ACC112 (cell line): ENCODE measurements at regions not wholly inside any gene's neighbourhood (a gene's known extent, or its start where the extent isn't known, plus 50 kb on each side); places are given as distances from the start of the nearest gene placed in this dataset.
"Not testable (repeated sequence)": the region's sequence is repeated elsewhere in the genome, so short reads cannot be mapped to it uniquely, and the experiment has no call there.

Experiments
- H2AFZ ChIP-seq: fragments of 200-600 bp; sonication (generic); one replicate; pipeline ENCODE4 v1.6.0; 2017; ENCODE audit warnings: antibody characterized with exemption, low read length; ENCODE audit not compliant: unreplicated experiment
- H3K27ac ChIP-seq: fragments of 200-600 bp; sonication (generic); 2 replicates; pipeline ENCODE4 v1.5.1; 2014; ENCODE audit warnings: low read depth, mild to moderate bottlenecking, antibody characterized with exemption, low read length, moderate library complexity
- H3K27me3 ChIP-seq: fragments of 200-600 bp; sonication (generic); 2 replicates; pipeline ENCODE4 v1.6.1; 2014; ENCODE audit warnings: mild to moderate bottlenecking, antibody characterized with exemption, low read length, moderate library complexity, mixed read lengths; ENCODE audit not compliant: insufficient read depth
- H3K36me3 ChIP-seq: fragments of 200-600 bp; sonication (generic); 2 replicates; pipeline ENCODE4 v1.6.1; 2016; ENCODE audit warnings: mild to moderate bottlenecking, antibody characterized with exemption, low read length, moderate library complexity, mixed read lengths; ENCODE audit not compliant: insufficient read depth
- H3K4me1 ChIP-seq: fragments of 200-600 bp; sonication (generic); one replicate; pipeline ENCODE4 v1.6.1; 2016; ENCODE audit warnings: low read length, mixed read lengths; ENCODE audit not compliant: insufficient read depth, unreplicated experiment, control insufficient read depth
- H3K4me3 ChIP-seq: fragments of 200-600 bp; sonication (generic); 2 replicates; pipeline ENCODE4 v1.5.1; 2014; ENCODE audit warnings: mild to moderate bottlenecking, low read depth, low read length
- H3K79me2 ChIP-seq: fragments of 200-600 bp; sonication (generic); one replicate; pipeline ENCODE4 v1.6.0; 2016; ENCODE audit warnings: low read length; ENCODE audit not compliant: control insufficient read depth, unreplicated experiment, insufficient read depth

DNA sequence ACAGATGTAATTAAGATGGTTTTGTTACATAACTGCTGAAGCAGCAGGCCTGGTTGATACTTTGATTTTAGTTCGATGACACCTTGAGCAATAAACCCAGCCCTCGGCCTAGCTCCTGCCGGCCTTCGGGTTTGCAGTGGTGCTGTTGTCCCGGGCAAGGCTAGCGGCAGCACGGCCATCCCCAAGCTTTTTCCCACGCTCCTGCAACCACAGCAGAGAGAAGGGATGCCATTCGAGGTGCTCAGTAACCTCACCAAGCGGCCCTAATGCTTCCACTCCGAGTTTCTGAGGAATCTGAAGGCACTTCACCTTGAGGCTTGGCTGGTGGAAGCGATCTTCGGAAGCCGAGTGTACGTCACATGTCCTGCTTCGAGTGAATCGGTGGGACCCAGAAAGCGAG lies 182.1 kb downstream of the NAF1 start:
- H2AFZ ChIP-seq, result no peak overlapping the region
- H3K4me3 ChIP-seq, result no peak overlapping the region
- H3K36me3 ChIP-seq, result no peaks in the 10 kb centered on the region
- no peaks in the 10 kb centered on the region for H3K27me3 ChIP-seq
- H3K27ac ChIP-seq, result no peak overlapping the region
- H3K79me2 ChIP-seq, result no peaks in the 10 kb centered on the region
- no peaks in the 10 kb centered on the region for H3K4me1 ChIP-seq

DNA sequence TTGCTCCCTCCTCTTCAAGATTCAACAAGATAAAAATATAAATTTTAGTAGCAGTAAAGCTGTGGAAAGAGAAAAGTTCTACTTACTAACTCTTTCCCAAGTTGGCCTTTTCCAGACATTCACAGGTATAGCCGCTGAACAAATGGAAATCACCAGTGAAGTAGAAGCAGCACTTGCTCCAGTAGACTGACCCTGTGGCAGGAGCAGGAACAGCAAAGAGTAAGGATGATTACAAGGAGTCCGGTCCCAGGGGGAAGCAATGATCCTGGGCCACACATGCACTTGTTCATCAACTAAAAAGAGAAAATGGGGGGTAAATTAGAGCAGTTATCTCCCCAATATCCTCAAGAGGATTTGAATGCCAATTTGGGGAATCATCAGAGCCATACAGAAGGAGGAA lies 184.9 kb downstream of the NAF1 start:
- no peaks in the 10 kb centered on the region for H3K36me3 ChIP-seq
- no peaks in the 10 kb centered on the region for H3K27me3 ChIP-seq
- no peak overlapping the region for H2AFZ ChIP-seq
- H3K4me3 ChIP-seq, result no peak overlapping the region
- H3K79me2 ChIP-seq, result no peaks in the 10 kb centered on the region
- no peaks in the 10 kb centered on the region for H3K4me1 ChIP-seq
- H3K27ac ChIP-seq, result no peak overlapping the region

- no peaks in the 10 kb centered on the region for H3K4me1 ChIP-seq
- no peak overlapping the region for H3K27ac ChIP-seq
- no peaks in the 10 kb centered on the region for H3K27me3 ChIP-seq
- no peak overlapping the region for H2AFZ ChIP-seq
- H3K79me2 ChIP-seq, result no peaks in the 10 kb centered on the region
- no peak overlapping the region for H3K4me3 ChIP-seq
- no peaks in the 10 kb centered on the region for H3K36me3 ChIP-seq
Observed at GRCh38 chr4:162978398-162978797, 188.3 kb downstream of the NAF1 start.

- Histone ChIP-seq H3K4me1 (no peaks in the 10 kb centered on the region), H3K36me3 (no peaks in the 10 kb centered on the region), H3K4me3 (no peak overlapping the region), H3K27ac (no peak overlapping the region), H3K79me2 (no peaks in the 10 kb centered on the region), H3K27me3 (no peaks in the 10 kb centered on the region), H2AFZ (no peak overlapping the region)
Observed at GRCh38 chr4:162977788-162978187, 188.9 kb downstream of the NAF1 start.

DNA sequence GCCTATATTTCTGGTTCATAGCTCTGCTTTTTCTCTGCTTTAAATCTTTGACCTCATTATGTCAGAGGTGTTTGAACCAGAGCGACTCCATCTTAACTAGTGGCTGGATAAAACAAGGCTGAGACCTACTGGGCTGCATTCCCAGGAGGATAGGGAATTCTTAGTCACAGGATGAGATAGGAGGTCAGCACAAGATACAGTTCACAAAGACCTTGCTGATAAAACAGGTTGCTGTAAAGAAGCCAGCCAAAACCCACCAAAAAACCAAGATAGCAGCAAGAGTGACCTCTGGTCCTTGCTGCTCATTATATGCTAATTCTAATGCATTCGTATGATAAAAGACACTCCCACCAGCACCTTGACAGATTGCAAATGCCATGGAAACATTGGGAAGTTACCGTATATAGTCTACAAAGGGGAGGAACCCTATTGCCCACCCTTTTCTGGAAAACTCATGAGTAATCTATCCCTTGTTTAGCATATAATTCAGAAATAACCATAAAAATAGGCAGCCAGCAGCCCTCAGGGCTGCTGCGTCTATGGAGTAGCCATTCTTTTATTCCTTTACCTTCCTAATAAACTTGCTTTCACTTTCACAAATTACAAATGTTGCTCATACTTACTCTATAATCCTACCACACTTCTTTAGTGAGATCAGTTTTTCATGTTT lies 193.9 kb downstream of the NAF1 start:
- Histone ChIP-seq H2AFZ (no peak overlapping the region), H3K27me3 (no peaks in the 10 kb centered on the region), H3K4me1 (no peaks in the 10 kb centered on the region), H3K27ac (no peak overlapping the region), H3K4me3 (no peak overlapping the region), H3K79me2 (no peaks in the 10 kb centered on the region), H3K36me3 (no peaks in the 10 kb centered on the region)

DNA sequence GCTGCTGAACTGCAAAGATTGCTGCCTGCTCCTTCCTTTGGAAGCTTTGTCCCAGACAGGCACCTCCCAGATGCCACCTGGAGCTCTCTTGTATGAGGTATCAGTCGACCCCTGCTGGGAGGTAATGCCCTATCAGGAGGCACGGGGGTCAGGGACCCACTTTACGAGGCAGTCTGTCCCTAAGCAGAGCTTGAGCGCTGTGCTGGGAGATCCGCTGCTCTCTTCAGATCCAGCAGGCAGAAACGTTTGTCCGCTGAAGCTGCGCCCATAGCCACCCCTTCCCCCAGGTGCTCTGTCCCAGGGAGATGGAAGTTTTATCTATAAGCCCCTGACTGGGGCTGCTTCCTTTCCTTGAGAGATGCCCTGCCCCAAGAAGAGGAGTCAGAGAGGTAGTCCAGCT lies 197.5 kb downstream of the NAF1 start:
- no peaks in the 10 kb centered on the region for H3K4me1 ChIP-seq
- H2AFZ ChIP-seq, result no peak overlapping the region
- H3K79me2 ChIP-seq, result no peaks in the 10 kb centered on the region
- H3K36me3 ChIP-seq, result no peaks in the 10 kb centered on the region
- no peaks in the 10 kb centered on the region for H3K27me3 ChIP-seq
- H3K4me3 ChIP-seq, result no peak overlapping the region
- no peak overlapping the region for H3K27ac ChIP-seq

- not testable (repeated sequence) for H3K4me1 ChIP-seq, H3K27me3 ChIP-seq, H3K27ac ChIP-seq, H3K79me2 ChIP-seq, H3K4me3 ChIP-seq, H3K36me3 ChIP-seq, H2AFZ ChIP-seq
Observed at GRCh38 chr4:162965978-162966377, 200.7 kb downstream of the NAF1 start.

DNA sequence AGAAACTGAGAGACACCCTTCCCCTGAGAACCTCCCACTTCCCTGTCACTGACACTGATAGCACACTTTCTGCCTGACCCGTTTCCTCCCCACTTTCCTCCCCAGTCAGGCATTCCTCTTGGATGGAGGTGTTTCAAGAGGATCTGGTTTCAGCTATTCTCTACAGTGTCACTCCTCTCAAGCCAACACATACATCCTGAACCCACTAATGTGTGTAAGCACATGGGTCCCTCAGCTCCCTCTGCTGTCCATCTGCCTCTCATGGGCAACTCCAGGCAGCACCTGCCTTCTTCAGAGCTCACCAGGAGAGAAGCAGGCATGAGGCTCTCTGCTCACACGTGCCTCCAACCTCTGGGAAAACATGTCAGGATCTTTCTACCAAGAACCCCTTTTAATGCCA lies 207.6 kb downstream of the NAF1 start:
- Histone ChIP-seq H3K4me3 (no peak overlapping the region), H3K27me3 (no peaks in the 10 kb centered on the region), H3K27ac (no peak overlapping the region), H3K79me2 (no peaks in the 10 kb centered on the region), H2AFZ (no peak overlapping the region), H3K4me1 (no peaks in the 10 kb centered on the region), H3K36me3 (no peaks in the 10 kb centered on the region)

GRCh38 chr4:162957521-162958143 lies 209.1 kb downstream of the NAF1 start:
- H3K4me3 ChIP-seq, result no peak overlapping the region
- H3K4me1 ChIP-seq, result no peaks in the 10 kb centered on the region
- no peaks in the 10 kb centered on the region for H3K36me3 ChIP-seq
- H2AFZ ChIP-seq, result no peak overlapping the region
- no peaks in the 10 kb centered on the region for H3K27me3 ChIP-seq
- H3K27ac ChIP-seq, result no peak overlapping the region
- no peaks in the 10 kb centered on the region for H3K79me2 ChIP-seq

- no peaks in the 10 kb centered on the region for H3K79me2 ChIP-seq
- H3K27ac ChIP-seq, result no peak overlapping the region
- no peak overlapping the region for H3K4me3 ChIP-seq
- H3K27me3 ChIP-seq, result no peaks in the 10 kb centered on the region
- H3K4me1 ChIP-seq, result no peaks in the 10 kb centered on the region
- no peaks in the 10 kb centered on the region for H3K36me3 ChIP-seq
- H2AFZ ChIP-seq, result no peak overlapping the region
Observed at GRCh38 chr4:162954976-162955375, 211.7 kb downstream of the NAF1 start.

DNA sequence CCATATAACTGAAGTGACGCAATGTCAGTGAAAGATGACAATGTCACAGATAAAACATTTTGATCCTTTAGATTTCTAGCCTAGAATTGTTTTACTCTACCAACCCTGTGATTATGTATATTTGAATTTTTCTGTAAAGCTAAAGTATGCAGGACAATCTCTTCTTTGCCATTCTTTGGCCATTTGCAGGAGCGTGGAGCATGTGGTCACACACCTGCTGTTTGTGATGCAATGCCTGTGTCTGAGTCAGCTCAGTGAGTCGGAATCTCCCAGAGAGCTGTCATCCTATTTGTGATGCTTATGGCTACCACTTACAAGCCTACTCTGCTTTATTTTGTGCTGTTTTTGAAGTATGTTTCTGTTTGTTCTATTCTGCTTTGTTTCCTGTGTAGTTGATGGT lies 214.5 kb downstream of the NAF1 start:
- Histone ChIP-seq H3K4me3 (no peak overlapping the region), H2AFZ (no peak overlapping the region), H3K79me2 (no peaks in the 10 kb centered on the region), H3K27me3 (no peaks in the 10 kb centered on the region), H3K4me1 (no peaks in the 10 kb centered on the region), H3K27ac (no peak overlapping the region), H3K36me3 (no peaks in the 10 kb centered on the region)
